ENCODE measurements at regions not wholly inside any gene's neighbourhood (a gene's known extent, or its start where the extent isn't known, plus 50 kb on each side); places are given as distances from the start of the nearest gene placed in this dataset.

- TF ChIP-seq CTCF (IDR thresholded peaks at IDR 0.05): no peak
- TF ChIP-seq EP300 (IDR thresholded peaks at IDR 0.05): no peak
- TF ChIP-seq POLR2A (IDR thresholded peaks at IDR 0.05): no peak
- no peak for TF ChIP-seq POLR2AphosphoS5 (IDR thresholded peaks at IDR 0.05)
These were observed 559.8 kb downstream of the TLL1 start for GRCh38 chr4:166432842-166433241.

Data from sigmoid colon (tissue), 4 donors.